Ovary (tissue), 7 donors: ENCODE measurements at regions not wholly inside any gene's neighbourhood (a gene's known extent, or its start where the extent isn't known, plus 50 kb on each side); places are given as distances from the start of the nearest gene placed in this dataset.

ENCODE experiments used
- DNase-seq, 5 donors: peaks; one replicate each; pipeline ENCODE4 v3.0.0-alpha.2; 2019 to 2020
- H3K27ac ChIP-seq, 2 donors: fragments of 200-600 bp; one replicate each; pipeline versions ENCODE4 v1.5.1 to v1.8.0; 2019 to 2022
- H3K27me3 ChIP-seq: fragments of 200-600 bp; one replicate; pipeline ENCODE4 v1.8.0; 2022
- H3K36me3 ChIP-seq: fragments of 200-600 bp; sonication (generic); one replicate; pipeline ENCODE4 v1.5.1; 2019
- H3K4me1 ChIP-seq: one replicate; pipeline ENCODE4 v1.8.1; 2013; ENCODE audit warnings: mild to moderate bottlenecking, moderate library complexity; ENCODE audit not compliant: insufficient read depth
- H3K4me3 ChIP-seq: fragments of 200-600 bp; sonication (generic); one replicate; pipeline ENCODE4 v1.5.1; 2017
- H3K9me3 ChIP-seq, 2 donors: fragments of 200-600 bp in 1 of 2; sonication (generic) in 1 of 2; one replicate each; pipeline versions ENCODE4 v1.5.1 to v1.8.1; 2013 to 2019; ENCODE audit warnings: mild to moderate bottlenecking in 1 of 2, moderate library complexity in 1 of 2
- CTCF ChIP-seq, 3 donors: fragments of 450-650 bp in 2 of 3; fragments of 200-600 bp in 1 of 3; IDR thresholded peaks; one replicate each; pipeline versions ENCODE4 v1.5.1 to v1.8.0; 2016 to 2022; ENCODE audit warnings: antibody characterized with exemption in 3 of 3, mild to moderate bottlenecking in 1 of 3
- EP300 ChIP-seq: sonication (generic); formaldehyde crosslinking; IDR thresholded peaks from one replicate; pipeline ENCODE4 v1.6.1; 2017; ENCODE audit warnings: antibody characterized with exemption
- POLR2A ChIP-seq: fragments of 450-650 bp; IDR thresholded peaks from one replicate; pipeline ENCODE4 v1.6.1; 2017; ENCODE audit warnings: antibody characterized with exemption, mild to moderate bottlenecking, moderate library complexity
- WGBS, 3 donors: extraction: QIAGEN DNeasy Blood & Tissue Kit in 1 of 3; methylation state at CpG; one replicate each; pipeline versions ENCODE4 v1.1.5 to v1.1.7; 2013 to 2017; 5-methylcytosine and 5-hydroxymethylcytosine counted together
- intact Hi-C, 4 donors: fragments of 100-400 bp; cut with DNase I; formaldehyde crosslinking; loops; one replicate each; pipeline versions ENCODE4 v1.11.0 to v1.15.1; 2022 to 2023
- donor health status: DM: no; HTN: no; CAD: no; lungs with moderate emphysema.
- donor health status: DM: no; HTN: no; CAD: no.
- donor health status: Bipolar disorder and iron deficiency.
- donor health status: DM: no; HTN: no; CAD: no.
- donor health status: DM: yes; HTN: yes; CAD: no.

- H3K36me3 ChIP-seq = no peaks in the 10 kb centered on the region
- intact Hi-C loops = no loop called here
- no peak overlapping the region for H3K4me3 ChIP-seq
- no peak for TF ChIP-seq CTCF (IDR thresholded peaks at IDR 0.05)
- TF ChIP-seq POLR2A = no peak
- TF ChIP-seq EP300 = no peak
- H3K4me1 ChIP-seq = no peaks in the 10 kb centered on the region
- H3K27ac ChIP-seq = no peak overlapping the region
- no peak for DNase-seq
- no peaks in the 10 kb centered on the region for H3K9me3 ChIP-seq
- no peaks in the 10 kb centered on the region for H3K27me3 ChIP-seq
- 73 to 81% (median 78%) methylated on average over 5 of the region's 5 CpGs for WGBS, 3 donors
Observed at GRCh38 chr20:41939659-41940058, 321.5 kb upstream of the CHD6 start.

- no peak for DNase-seq
- H3K4me3 ChIP-seq = no peak overlapping the region
- no peak overlapping the region for H3K27ac ChIP-seq
- 26 to 41% (median 33%) methylated on average over 2 of the region's 2 CpGs for WGBS, 3 donors
- no peaks in the 10 kb centered on the region for H3K9me3 ChIP-seq
- H3K27me3 ChIP-seq = no peaks in the 10 kb centered on the region
- TF ChIP-seq EP300 (no peak), CTCF (IDR thresholded peaks at IDR 0.05) (no peak), POLR2A (no peak)
- no peaks in the 10 kb centered on the region for H3K4me1 ChIP-seq
- H3K36me3 ChIP-seq = no peaks in the 10 kb centered on the region
- intact Hi-C loops = no loop called here
Observed at GRCh38 chr20:41938353-41938752, 320.2 kb upstream of the CHD6 start.

- intact Hi-C loops = no loop called here
- Histone ChIP-seq H3K4me1 (no peaks in the 10 kb centered on the region), H3K36me3 (no peaks in the 10 kb centered on the region), H3K27me3 (no peaks in the 10 kb centered on the region), H3K27ac (no peak overlapping the region), H3K4me3 (no peak overlapping the region), H3K9me3 (no peaks in the 10 kb centered on the region)
- WGBS, 3 donors = 44 to 57% (median 48%) methylated on average over 4 of the region's 4 CpGs
- DNase-seq = no peak
- TF ChIP-seq EP300 (no peak), CTCF (IDR thresholded peaks at IDR 0.05) (no peak), POLR2A (no peak)
Observed at GRCh38 chr20:41935259-41935791, 317.1 kb upstream of the CHD6 start.

- intact Hi-C loops = no loop called here
- no peaks in the 10 kb centered on the region for H3K36me3 ChIP-seq
- no peaks in the 10 kb centered on the region for H3K4me1 ChIP-seq
- TF ChIP-seq EP300 (no peak), CTCF (IDR thresholded peaks at IDR 0.05) (no peak), POLR2A (no peak)
- H3K4me3 ChIP-seq = no peak overlapping the region
- H3K27me3 ChIP-seq = no peaks in the 10 kb centered on the region
- no peaks in the 10 kb centered on the region for H3K9me3 ChIP-seq
- no peak overlapping the region for H3K27ac ChIP-seq
- 86 to 90% (median 86%) methylated on average over 7 of the region's 7 CpGs for WGBS, 3 donors
- DNase-seq = no peak
Observed at GRCh38 chr20:41932431-41932830, 314.3 kb upstream of the CHD6 start.

- Histone ChIP-seq H3K36me3 (no peaks in the 10 kb centered on the region), H3K4me1 (no peaks in the 10 kb centered on the region), H3K27me3 (no peaks in the 10 kb centered on the region), H3K27ac (no peak overlapping the region), H3K4me3 (no peak overlapping the region), H3K9me3 (no peaks in the 10 kb centered on the region)
- no peak for TF ChIP-seq POLR2A
- TF ChIP-seq CTCF (IDR thresholded peaks at IDR 0.05) = no peak
- no peak for TF ChIP-seq EP300
- intact Hi-C loops = no loop called here
- no peak for DNase-seq
- 79 to 88% (median 82%) methylated on average over 2 of the region's 2 CpGs for WGBS, 3 donors
Observed at GRCh38 chr20:41927655-41928054, 309.5 kb upstream of the CHD6 start.
